Glutamatergic neuron (in vitro differentiated cells): ENCODE measurements at regions not wholly inside any gene's neighbourhood (a gene's known extent, or its start where the extent isn't known, plus 50 kb on each side); places are given as distances from the start of the nearest gene placed in this dataset.

Experiments
- DNase-seq: peaks from one replicate; pipeline ENCODE4 v3.0.0; 2022
- H3K27ac Mint-ChIP-seq: one replicate; pipeline ENCODE4 v1.8.0; 2020; ENCODE audit warnings: mild to moderate bottlenecking, mixed read lengths, inconsistent platforms; ENCODE audit not compliant: unreplicated experiment
- H3K27me3 Mint-ChIP-seq: one replicate; pipeline ENCODE4 v1.8.0; 2020; ENCODE audit warnings: mild to moderate bottlenecking, moderate library complexity, mixed read lengths, inconsistent platforms; ENCODE audit not compliant: unreplicated experiment
- H3K36me3 Mint-ChIP-seq: one replicate; pipeline ENCODE4 v1.8.0; 2020; ENCODE audit warnings: mild to moderate bottlenecking, mixed read lengths, inconsistent platforms; ENCODE audit not compliant: unreplicated experiment
- H3K4me1 Mint-ChIP-seq: one replicate; pipeline ENCODE4 v1.8.0; 2020; ENCODE audit warnings: mild to moderate bottlenecking, low read depth, mixed read lengths, inconsistent platforms; ENCODE audit not compliant: unreplicated experiment
- H3K4me3 Mint-ChIP-seq: one replicate; pipeline ENCODE4 v1.8.0; 2020; ENCODE audit warnings: mild to moderate bottlenecking, mixed read lengths, inconsistent platforms; ENCODE audit not compliant: unreplicated experiment
- H3K9me3 Mint-ChIP-seq: one replicate; pipeline ENCODE4 v1.8.0; 2020; ENCODE audit warnings: mild to moderate bottlenecking, moderate library complexity, mixed read lengths, inconsistent platforms; ENCODE audit not compliant: unreplicated experiment
- CTCF ChIP-seq: fragments of 200-600 bp; sonication (generic); IDR thresholded peaks from one replicate; pipeline ENCODE4 v1.5.0; 2021; ENCODE audit not compliant: partially characterized antibody, unreplicated experiment

GRCh38 chr1:17927952-17928351, 172.8 kb downstream of the ACTL8 start:
- Mint-ChIP-seq H3K4me1 (no peaks in the 10 kb centered on the region), H3K9me3 (peaks cover 2% of the 10 kb centered on the region), H3K27ac (no peak overlapping the region), H3K27me3 (peaks cover 2% of the 10 kb centered on the region), H3K36me3 (peaks cover 4% of the 10 kb centered on the region), H3K4me3 (no peak overlapping the region)
- no peak for TF ChIP-seq CTCF
- no peak for DNase-seq

- H3K4me1 Mint-ChIP-seq, result no peaks in the 10 kb centered on the region
- no peak overlapping the region for H3K27ac Mint-ChIP-seq
- peaks cover 2% of the 10 kb centered on the region for H3K9me3 Mint-ChIP-seq
- H3K27me3 Mint-ChIP-seq, result peaks cover 2% of the 10 kb centered on the region
- peaks cover 4% of the 10 kb centered on the region for H3K36me3 Mint-ChIP-seq
- no peak overlapping the region for H3K4me3 Mint-ChIP-seq
- DNase-seq, result no peak
- TF ChIP-seq CTCF, result no peak
Observed at GRCh38 chr1:17929224-17929623, 174.1 kb downstream of the ACTL8 start.

- Mint-ChIP-seq H3K4me3 (no peak overlapping the region), H3K9me3 (peaks cover 2% of the 10 kb centered on the region), H3K27me3 (peaks cover 3% of the 10 kb centered on the region), H3K27ac (no peak overlapping the region), H3K4me1 (no peaks in the 10 kb centered on the region), H3K36me3 (peaks cover 4% of the 10 kb centered on the region)
- no peak for TF ChIP-seq CTCF
- DNase-seq, result no peak
Observed at GRCh38 chr1:17930635-17931034, 175.5 kb downstream of the ACTL8 start.

- no peak overlapping the region for H3K27ac Mint-ChIP-seq
- no peak for DNase-seq
- H3K4me3 Mint-ChIP-seq, result no peak overlapping the region
- H3K9me3 Mint-ChIP-seq, result peaks cover 2% of the 10 kb centered on the region
- H3K4me1 Mint-ChIP-seq, result no peaks in the 10 kb centered on the region
- peaks cover 4% of the 10 kb centered on the region for H3K36me3 Mint-ChIP-seq
- peaks cover 1% of the 10 kb centered on the region for H3K27me3 Mint-ChIP-seq
- no peak for TF ChIP-seq CTCF
Observed at GRCh38 chr1:17932164-17932563, 175.4 kb upstream of the IGSF21 start.

- DNase-seq, result no peak
- no peak for TF ChIP-seq CTCF
- no peaks in the 10 kb centered on the region for H3K9me3 Mint-ChIP-seq
- no peaks in the 10 kb centered on the region for H3K4me1 Mint-ChIP-seq
- no peak overlapping the region for H3K27ac Mint-ChIP-seq
- H3K27me3 Mint-ChIP-seq, result peaks cover 1% of the 10 kb centered on the region
- H3K36me3 Mint-ChIP-seq, result peaks cover 4% of the 10 kb centered on the region
- no peak overlapping the region for H3K4me3 Mint-ChIP-seq
Observed at GRCh38 chr1:17933501-17933900, 174.1 kb upstream of the IGSF21 start.
